NB4 (cell line): ENCODE measurements at regions not wholly inside any gene's neighbourhood (a gene's known extent, or its start where the extent isn't known, plus 50 kb on each side); places are given as distances from the start of the nearest gene placed in this dataset.

Source experiments
- CTCF ChIP-seq: IDR thresholded peaks from one replicate; pipeline ENCODE4 v1.5.1; 2012; ENCODE audit warnings: low read depth, low read length
- MAX ChIP-seq: IDR thresholded peaks from 2 replicates; pipeline ENCODE4 v1.6.1; 2011; ENCODE audit warnings: low read depth, low read length
- MYC ChIP-seq: IDR thresholded peaks from 2 replicates; pipeline ENCODE4 v1.6.1; 2011; ENCODE audit warnings: low read depth, low read length
- POLR2A ChIP-seq: IDR thresholded peaks from 2 replicates; pipeline ENCODE4 v1.6.1; 2011; ENCODE audit warnings: mild to moderate bottlenecking; ENCODE audit not compliant: insufficient read length; ENCODE audit errors: extremely low read depth

- TF ChIP-seq CTCF = no peak
- no peak for TF ChIP-seq POLR2A
- TF ChIP-seq MAX = no peak
- TF ChIP-seq MYC = no peak
Measured at GRCh38 chr3:76028774-76029173, 243.4 kb upstream of the ZNF717 start.
